OCI-LY3 (cell line): ENCODE measurements at regions not wholly inside any gene's neighbourhood (a gene's known extent, or its start where the extent isn't known, plus 50 kb on each side); places are given as distances from the start of the nearest gene placed in this dataset.

Experiments used
- CTCF ChIP-seq: fragments of 200-600, 300-600 bp; sonication (generic); IDR thresholded peaks from 2 replicates; pipeline ENCODE4 v1.5.1; 2014; ENCODE audit warnings: antibody characterized with exemption, low read length, low read depth
- EZH2phosphoT487 ChIP-seq: fragments of 200-600 bp; shearing (Covaris generic); IDR thresholded peaks from 2 replicates; pipeline ENCODE4 v1.6.1; 2018; ENCODE audit warnings: antibody characterized with exemption, mixed run types, low read depth

DNA sequence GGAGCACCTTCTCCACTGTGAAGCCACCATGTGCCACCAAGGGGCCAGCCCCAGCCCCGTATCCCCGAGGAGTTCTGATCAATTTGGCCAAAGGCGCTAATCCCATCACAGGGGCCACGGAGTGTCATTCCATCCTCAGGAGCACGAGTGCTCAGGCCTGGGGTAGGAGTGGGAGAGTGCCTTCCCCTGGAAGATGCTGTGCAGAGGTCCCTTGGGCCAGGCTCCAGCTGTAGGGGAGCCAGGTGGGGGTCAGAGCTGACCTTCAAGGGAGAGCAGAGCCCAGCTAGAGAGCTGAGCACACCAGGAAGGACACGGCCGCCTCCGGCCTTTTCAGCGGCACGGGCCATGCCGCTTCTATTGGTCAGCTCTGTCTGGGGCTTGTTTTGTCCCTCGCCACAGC lies 1459.9 kb downstream of the BRD1 start:
- TF ChIP-seq CTCF: no peak
- TF ChIP-seq EZH2phosphoT487: no peak
